SH-SY5Y (cell line): ENCODE measurements at regions not wholly inside any gene's neighbourhood (a gene's known extent, or its start where the extent isn't known, plus 50 kb on each side); places are given as distances from the start of the nearest gene placed in this dataset.

Source experiments
- GATA2 ChIP-seq: IDR thresholded peaks from 2 replicates; pipeline ENCODE4 v1.6.1; 2011; ENCODE audit warnings: mild to moderate bottlenecking, low read depth, low read length
- GATA3 ChIP-seq: IDR thresholded peaks from 2 replicates; pipeline ENCODE4 v1.6.1; 2011; ENCODE audit warnings: low read depth, mild to moderate bottlenecking, low read length, moderate library complexity

DNA sequence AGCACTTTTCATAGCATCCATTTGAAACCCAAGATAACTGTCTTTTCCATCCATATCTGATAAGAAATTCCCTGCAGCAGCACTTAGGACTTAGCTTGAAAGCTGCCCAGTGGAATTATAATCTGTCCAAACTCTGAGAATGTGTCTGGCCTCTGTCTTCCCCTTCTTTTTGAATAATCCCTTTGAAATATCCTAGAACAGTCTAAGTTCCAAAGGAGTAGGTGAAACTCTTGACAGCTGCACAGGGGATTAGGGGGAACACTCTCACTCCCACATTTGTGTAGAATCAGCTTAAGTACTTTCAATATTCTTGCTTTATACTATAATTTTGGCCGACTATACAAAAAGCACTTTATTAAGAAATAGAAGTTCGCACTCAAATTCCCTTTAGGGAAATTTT, 157.7 kb downstream of the PAPSS1 start:
- no peak for TF ChIP-seq GATA3
- TF ChIP-seq GATA2 = no peak

DNA sequence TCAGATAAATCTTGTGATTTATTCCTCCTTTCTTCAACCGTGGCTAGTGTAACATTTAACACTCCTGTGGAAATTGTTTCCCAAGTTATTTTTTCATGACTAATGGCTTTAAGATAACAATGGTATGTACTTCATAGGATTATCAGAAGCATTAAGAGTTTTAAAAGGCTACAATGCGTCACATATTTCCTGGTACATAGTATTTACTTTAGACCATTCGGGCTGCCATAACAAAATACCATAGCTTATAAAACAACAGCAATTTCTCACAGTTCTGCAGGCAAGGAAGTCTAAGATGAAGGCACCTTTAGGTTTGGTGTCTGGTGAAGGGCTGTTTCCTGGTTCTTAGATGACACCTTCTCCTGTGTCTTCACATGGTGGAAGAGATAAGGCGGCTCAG, 158.6 kb downstream of the PAPSS1 start:
- TF ChIP-seq GATA3 (no peak), GATA2 (no peak)

GRCh38 chr4:107559653-107560052, 160.4 kb downstream of the PAPSS1 start:
- TF ChIP-seq GATA2 = no peak
- TF ChIP-seq GATA3 = no peak

- no peak for TF ChIP-seq GATA3
- no peak for TF ChIP-seq GATA2
Observed at GRCh38 chr4:107552306-107552705, 167.7 kb downstream of the PAPSS1 start.

GRCh38 chr4:107548211-107548905, 171.7 kb downstream of the PAPSS1 start:
- TF ChIP-seq GATA2 = no peak
- no peak for TF ChIP-seq GATA3

DNA sequence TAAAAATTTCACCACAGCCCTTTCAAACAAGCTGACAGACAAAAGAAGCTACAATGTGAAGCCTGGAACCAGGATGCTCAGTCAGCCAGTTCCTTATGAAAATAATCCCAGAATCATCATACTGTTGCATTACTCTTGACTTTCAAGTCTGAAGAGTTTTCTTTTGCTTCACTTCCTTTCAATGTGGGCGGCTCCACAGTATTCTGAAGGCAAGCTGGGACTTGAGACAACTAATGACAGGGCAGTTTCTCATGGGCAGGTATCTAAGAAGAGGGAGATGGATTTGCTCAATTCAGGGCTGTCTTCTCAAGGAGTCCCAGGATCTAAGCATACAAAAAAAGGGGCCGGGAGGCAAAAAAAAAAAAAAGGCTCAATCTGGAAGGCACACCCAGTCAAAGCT, 173.4 kb downstream of the PAPSS1 start:
- no peak for TF ChIP-seq GATA2
- TF ChIP-seq GATA3 = no peak

GRCh38 chr4:107541511-107541910, 178.5 kb downstream of the PAPSS1 start:
- no peak for TF ChIP-seq GATA3
- no peak for TF ChIP-seq GATA2

DNA sequence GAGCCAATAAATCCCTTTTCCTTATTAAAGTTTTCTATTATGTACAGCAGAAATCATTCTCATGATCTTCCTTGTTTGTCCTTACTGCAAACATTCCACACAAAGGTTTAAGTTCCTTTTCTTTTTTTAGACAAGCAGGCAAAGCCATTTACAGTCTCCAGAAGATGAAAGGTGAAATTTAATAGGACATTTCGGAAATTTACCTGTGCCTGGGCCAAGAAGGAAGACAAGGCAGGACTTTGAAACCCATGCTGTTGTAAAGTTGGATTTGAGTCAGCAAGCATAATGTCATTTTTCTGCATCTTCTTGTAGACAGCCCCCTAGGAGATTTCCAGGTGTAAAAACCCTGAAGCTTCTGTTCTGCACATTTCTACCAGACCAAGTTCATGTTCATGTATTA, 188.1 kb downstream of the PAPSS1 start:
- no peak for TF ChIP-seq GATA2
- TF ChIP-seq GATA3 = no peak

DNA sequence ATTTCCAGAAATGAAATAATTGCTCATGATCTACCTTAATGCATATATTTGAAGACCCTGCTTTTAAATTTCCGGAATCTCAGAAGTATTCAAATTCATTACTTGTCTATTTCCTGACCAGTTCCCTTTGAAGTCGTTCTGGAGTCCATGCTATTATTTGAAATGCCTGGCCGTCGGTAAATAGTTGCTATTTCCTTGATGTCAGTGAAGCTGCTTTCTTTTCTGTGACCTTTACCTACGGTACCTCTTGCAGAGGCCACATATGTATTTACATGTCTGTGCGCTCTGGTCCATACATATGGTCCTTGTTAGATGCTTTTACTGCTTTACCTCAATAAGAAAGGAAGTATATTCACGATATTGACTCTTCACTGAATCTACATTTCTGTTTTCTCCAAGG, 199.7 kb downstream of the PAPSS1 start:
- TF ChIP-seq GATA3 (no peak), GATA2 (no peak)

GRCh38 chr4:107519053-107519452, 201.0 kb downstream of the PAPSS1 start:
- TF ChIP-seq GATA2 (no peak), GATA3 (no peak)

DNA sequence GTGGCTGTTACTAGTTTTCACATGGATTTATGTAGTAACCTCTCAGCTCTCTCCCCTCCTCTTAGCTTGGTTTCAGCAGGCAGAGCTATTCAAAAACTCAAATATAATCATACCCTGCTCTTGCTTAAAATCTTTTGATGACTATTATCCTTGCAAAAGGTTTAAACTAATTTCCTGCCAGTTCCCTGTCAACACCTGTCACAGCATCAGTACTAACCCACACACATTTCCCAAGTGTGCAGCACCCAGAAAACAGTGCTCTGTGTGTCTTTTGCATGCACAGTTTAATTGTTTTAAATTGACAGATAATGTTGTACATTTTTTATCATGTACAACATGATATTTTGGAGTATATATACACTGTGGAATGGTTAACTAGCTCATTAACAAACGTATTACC, 202.0 kb downstream of the PAPSS1 start:
- TF ChIP-seq GATA3 (no peak), GATA2 (no peak)

DNA sequence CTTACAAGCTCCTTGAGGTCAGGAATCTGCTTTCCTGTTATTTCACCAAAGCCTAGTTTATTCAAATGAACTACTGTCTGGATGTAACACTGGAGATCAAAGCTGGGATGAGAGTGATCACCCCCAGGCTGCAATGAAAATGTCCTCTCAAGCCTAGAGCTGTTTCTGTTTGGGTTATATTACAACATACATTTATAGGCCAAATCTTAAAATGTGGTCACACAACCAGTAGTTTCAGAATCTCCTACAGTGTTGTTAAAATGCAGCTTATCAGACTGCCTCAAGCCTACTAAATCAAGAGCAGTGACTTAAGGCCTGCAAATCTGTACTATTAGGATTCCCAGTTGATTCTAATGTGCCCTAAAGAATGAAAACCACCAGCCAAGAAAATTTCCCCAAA, 207.5 kb downstream of the PAPSS1 start:
- TF ChIP-seq GATA3 = no peak
- no peak for TF ChIP-seq GATA2

DNA sequence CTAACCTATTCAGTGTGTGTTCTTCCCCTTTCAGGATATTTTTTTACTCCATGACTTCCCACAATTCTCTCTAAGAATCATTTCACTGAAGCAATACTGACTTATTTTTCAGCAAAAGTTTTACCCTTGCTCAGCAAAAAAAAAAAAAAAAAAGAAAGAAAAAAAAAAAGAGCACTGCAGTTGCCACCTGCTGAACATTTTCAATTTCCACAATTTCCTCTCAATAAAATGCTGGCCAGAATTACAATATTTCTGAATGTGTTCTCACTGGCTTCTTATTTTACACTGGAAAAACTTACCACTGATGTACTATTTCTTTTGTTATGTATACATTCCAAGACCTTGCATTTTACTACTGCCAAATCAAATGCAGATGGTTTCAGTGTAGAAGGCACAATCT, 210.4 kb downstream of the PAPSS1 start:
- TF ChIP-seq GATA2 = no peak
- no peak for TF ChIP-seq GATA3

- no peak for TF ChIP-seq GATA2
- no peak for TF ChIP-seq GATA3
Observed at GRCh38 chr4:107500551-107500950, 219.5 kb downstream of the PAPSS1 start.

GRCh38 chr4:107497054-107497453, 223.0 kb downstream of the PAPSS1 start:
- TF ChIP-seq GATA3 (no peak), GATA2 (no peak)

- no peak for TF ChIP-seq GATA2
- TF ChIP-seq GATA3 = no peak
Observed at GRCh38 chr4:107492566-107492965, 227.5 kb downstream of the PAPSS1 start.

DNA sequence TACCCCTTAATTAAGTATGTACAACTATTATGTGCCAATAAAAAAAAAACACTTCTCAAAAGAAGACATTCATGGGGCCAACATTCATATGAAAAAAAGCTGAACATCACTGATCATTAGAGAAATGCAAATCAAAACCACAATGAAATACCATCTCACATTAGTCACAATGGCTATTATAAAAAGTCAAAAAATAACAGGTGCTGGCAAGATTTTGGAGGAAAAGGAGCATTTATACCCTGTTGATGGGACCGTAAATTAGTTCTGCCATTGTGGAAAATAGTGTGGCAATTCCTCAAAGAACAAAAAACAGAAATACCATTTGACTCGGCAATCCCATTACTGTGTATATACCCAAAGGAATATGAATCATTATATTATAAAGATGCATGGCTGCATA, 229.9 kb downstream of the PAPSS1 start:
- TF ChIP-seq GATA2 = no peak
- no peak for TF ChIP-seq GATA3
